ENCODE measurements at regions not wholly inside any gene's neighbourhood (a gene's known extent, or its start where the extent isn't known, plus 50 kb on each side); places are given as distances from the start of the nearest gene placed in this dataset.

DNA sequence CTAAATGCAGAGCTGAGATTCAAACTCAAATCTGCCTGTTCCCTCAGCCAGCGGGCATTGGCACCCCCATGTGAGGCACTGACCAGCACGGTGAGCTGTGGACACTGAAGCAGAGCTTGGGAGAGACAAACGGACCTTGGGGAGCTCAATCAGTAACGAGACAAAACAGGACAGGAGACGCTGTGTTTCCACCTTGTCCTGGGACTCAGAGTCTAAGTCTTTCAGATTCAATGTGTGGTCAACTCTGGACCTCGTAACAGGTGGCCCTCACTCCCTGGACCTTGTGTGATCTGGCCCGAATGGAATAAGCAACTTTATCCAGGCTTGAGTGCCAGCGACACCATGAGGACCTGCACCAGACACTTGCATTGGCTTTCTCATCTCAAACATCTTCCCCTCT, 232.5 kb downstream of the UACA start:
- no peak for TF ChIP-seq CTCF (conservative IDR thresholded peaks at IDR 0.05)
- H3K4me1 Mint-ChIP-seq: peaks cover 28 to 30% of the 10 kb centered on the region in 2 experiments
- Histone ChIP-seq H4K8ac (replicated peaks; ENCODE audit: insufficient read length, low read depth, low read length) (no peak overlapping the region), H4K5ac (ENCODE audit: insufficient read length, low read depth, low read length) (no peak overlapping the region), H3K4me2 (ENCODE audit: insufficient read depth, insufficient read length, low read length) (no peak overlapping the region), H3K4ac (ENCODE audit: low read depth, low read length) (no peak overlapping the region), H3K27me3 (ENCODE audit: insufficient read depth, low read length) (no peaks in the 10 kb centered on the region), H3K9me3 (ENCODE audit: control insufficient read depth, low read depth, low read length) (no peaks in the 10 kb centered on the region), H3K4me1 (ENCODE audit: insufficient read depth, low read length) (no peaks in the 10 kb centered on the region; the same call in 1 of the 2 replicates), H3K9ac (ENCODE audit: extremely low read depth, insufficient read length, low read length) (no peak overlapping the region), H3K14ac (ENCODE audit: insufficient read depth, low read length) (no peak overlapping the region; the same call in 1 of the 2 replicates), H4K20me1 (ENCODE audit: control insufficient read depth, insufficient read depth, insufficient read length) (no peaks in the 10 kb centered on the region), H3K18ac (ENCODE audit: insufficient read length, low read depth, low read length) (no peak overlapping the region), H2BK120ac (ENCODE audit: low read depth, low read length, poor library complexity, severe bottlenecking) (no peak overlapping the region), H3K23me2 (ENCODE audit: insufficient read length, low read depth, low read length, poor library complexity, severe bottlenecking) (no peaks in the 10 kb centered on the region), H2BK15ac (ENCODE audit: low read depth, low read length) (no peak overlapping the region), H3K79me2 (ENCODE audit: insufficient read depth, low read length) (no peaks in the 10 kb centered on the region), H3T11ph (ENCODE audit: low read length) (no peak overlapping the region), H2BK5ac (ENCODE audit: insufficient read length, low read length) (no peak overlapping the region), H3K79me1 (ENCODE audit: insufficient read depth, low read depth, low read length, poor library complexity, severe bottlenecking) (no peaks in the 10 kb centered on the region), H4K91ac (ENCODE audit: insufficient read length, low read depth, low read length) (no peak overlapping the region), H3K27ac (ENCODE audit: insufficient read length, low read depth, low read length) (no peak overlapping the region), H3K56ac (ENCODE audit: insufficient read length, low read depth, low read length) (no peak overlapping the region), H3K23ac (ENCODE audit: insufficient read length, low read depth, low read length) (no peak overlapping the region), H2BK12ac (ENCODE audit: insufficient read length, low read depth, low read length) (no peak overlapping the region), H2AK5ac (ENCODE audit: insufficient read length, low read length) (no peak overlapping the region), H2AFZ (ENCODE audit: low read length) (no peak overlapping the region), H2BK20ac (ENCODE audit: low read depth, low read length, poor library complexity, severe bottlenecking) (no peak overlapping the region)
- no peaks in the 10 kb centered on the region for H3K36me3 Mint-ChIP-seq (ENCODE audit: insufficient read depth in 1 of 3, low read depth in 3 of 3)
- no CpG with 5 or more reads among the region's 8 CpGs for WGBS (ENCODE audit: extremely low coverage, insufficient read length, low lambda C conversion rate)
- no peak for DNase-seq
- no peak overlapping the region for H3K27ac Mint-ChIP-seq
- no peaks in the 10 kb centered on the region for H3K9me3 Mint-ChIP-seq
- H3K27me3 Mint-ChIP-seq (ENCODE audit: low read depth): peaks cover 6% of the 10 kb centered on the region; the same call in 1 of the 2 replicates
- no peak overlapping the region for H3K4me3 Mint-ChIP-seq
